HL-60 (cell line): ENCODE measurements at regions not wholly inside any gene's neighbourhood (a gene's known extent, or its start where the extent isn't known, plus 50 kb on each side); places are given as distances from the start of the nearest gene placed in this dataset.

ENCODE experiments used
- DNase-seq, 2 experiments: peaks; one replicate each; pipeline ENCODE4 v3.0.0-alpha.2; 2010 to 2020; ENCODE audit warnings: low read depth in 1 of 2, low spot score in 1 of 2
- H3K27ac ChIP-seq: fragments of 250-450 bp; sonication (Bioruptor Pico); replicated peaks from 2 replicates; pipeline ENCODE4 v1.5.1; 2020; ENCODE audit warnings: mild to moderate bottlenecking, moderate library complexity
- H3K27me3 ChIP-seq: fragments of 250-450 bp; sonication (Bioruptor Pico); 2 replicates; pipeline ENCODE4 v1.5.1; 2021; ENCODE audit warnings: mild to moderate bottlenecking, moderate library complexity; ENCODE audit not compliant: insufficient read depth, poor library complexity, severe bottlenecking
- H3K4me3 ChIP-seq: replicated peaks from 2 replicates; pipeline ENCODE4 v1.5.1; 2011; ENCODE audit warnings: mild to moderate bottlenecking, control low read depth, low read length; ENCODE audit not compliant: insufficient read depth
- CTCF ChIP-seq: IDR thresholded peaks from one replicate; pipeline ENCODE4 v1.5.1; 2011; ENCODE audit warnings: low read length, control low read depth, inconsistent platforms; ENCODE audit not compliant: insufficient read depth
- GABPA ChIP-seq: IDR thresholded peaks from 2 replicates; pipeline ENCODE4 v1.6.1; 2012; ENCODE audit warnings: low read depth
- POLR2AphosphoS5 ChIP-seq: IDR thresholded peaks from 2 replicates; pipeline ENCODE4 v1.6.1; 2012; ENCODE audit warnings: low read depth
- REST ChIP-seq: IDR thresholded peaks from 2 replicates; pipeline ENCODE4 v1.6.1; 2012; ENCODE audit warnings: low read depth; ENCODE audit not compliant: insufficient replicate concordance
- SPI1 ChIP-seq: IDR thresholded peaks from 2 replicates; pipeline ENCODE4 v1.6.1; 2012; ENCODE audit warnings: low read depth, mild to moderate bottlenecking, borderline replicate concordance

- TF ChIP-seq SPI1 (no peak), GABPA (no peak), POLR2AphosphoS5 (no peak), CTCF (no peak), REST (no peak)
- DNase-seq, result no peak
- Histone ChIP-seq H3K27me3 (no peaks in the 10 kb centered on the region), H3K4me3 (no peak overlapping the region), H3K27ac (no peak overlapping the region)
These were observed 852.4 kb upstream of the ADAMTS5 start for GRCh38 chr21:27819299-27819698.

- DNase-seq, result no peak
- Histone ChIP-seq H3K27ac (no peak overlapping the region), H3K27me3 (no peaks in the 10 kb centered on the region), H3K4me3 (no peak overlapping the region)
- TF ChIP-seq POLR2AphosphoS5, result no peak
- no peak for TF ChIP-seq GABPA
- TF ChIP-seq REST, result no peak
- TF ChIP-seq CTCF, result no peak
- TF ChIP-seq SPI1, result no peak
These were observed 852.0 kb upstream of the ADAMTS5 start for GRCh38 chr21:27818847-27819246.

- no peaks in the 10 kb centered on the region for H3K27me3 ChIP-seq
- TF ChIP-seq CTCF (no peak), POLR2AphosphoS5 (no peak), REST (no peak), SPI1 (no peak), GABPA (no peak)
These were observed 851.2 kb upstream of the ADAMTS5 start for GRCh38 chr21:27817902-27818623.

More at GRCh38 chr21:27817902-27818623, 851.2 kb upstream of the ADAMTS5 start:
- no peak for DNase-seq
- no peak overlapping the region for H3K4me3 ChIP-seq
- no peak overlapping the region for H3K27ac ChIP-seq
